SW480 (cell line): ENCODE measurements at regions not wholly inside any gene's neighbourhood (a gene's known extent, or its start where the extent isn't known, plus 50 kb on each side); places are given as distances from the start of the nearest gene placed in this dataset.
"Not testable (repeated sequence)": the region's sequence is repeated elsewhere in the genome, so short reads cannot be mapped to it uniquely, and the experiment has no call there.

Experiments used
- DNase-seq: peaks from one replicate; pipeline ENCODE4 v3.0.0-alpha.2; 2016; ENCODE audit warnings: low spot score

DNA sequence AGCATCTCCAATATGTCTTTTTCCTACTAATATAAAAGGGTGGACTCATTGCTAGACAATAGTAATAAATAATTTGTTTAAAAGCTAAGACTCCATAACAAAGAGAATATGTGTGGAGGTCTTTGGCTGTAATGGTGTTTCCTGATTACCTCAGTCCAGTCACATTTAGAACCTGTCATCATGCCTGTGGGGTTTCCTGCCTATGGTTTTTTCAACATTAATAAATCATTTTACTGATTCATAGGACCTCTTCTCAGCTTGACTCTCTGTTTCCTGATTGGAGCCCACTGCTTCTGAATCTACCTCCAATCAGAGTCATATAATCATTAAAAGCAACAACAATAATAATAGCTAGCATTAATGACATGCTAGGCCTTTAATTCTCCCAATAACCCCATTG, 52.4 kb upstream of the GNAI1 start:
- DNase-seq, result no peak

DNA sequence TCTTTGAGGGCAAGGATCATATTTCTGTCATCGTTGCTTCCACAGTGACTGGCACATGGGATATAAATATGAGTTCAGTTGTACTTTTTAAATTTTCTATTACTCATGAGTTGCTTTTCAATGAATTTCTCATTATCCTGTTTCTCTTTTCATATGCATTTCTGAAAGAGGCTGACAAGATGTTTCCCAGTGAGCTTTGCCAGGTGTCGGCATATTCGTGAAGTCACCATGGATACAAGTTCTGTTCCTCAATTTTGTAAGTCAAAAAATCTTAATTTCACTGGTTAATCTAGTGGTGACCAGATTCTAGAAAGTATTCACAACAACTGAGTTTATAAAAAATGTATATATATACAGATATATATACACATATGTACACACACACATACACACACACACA, 55.7 kb upstream of the GNAI1 start:
- DNase-seq, result no peak

DNA sequence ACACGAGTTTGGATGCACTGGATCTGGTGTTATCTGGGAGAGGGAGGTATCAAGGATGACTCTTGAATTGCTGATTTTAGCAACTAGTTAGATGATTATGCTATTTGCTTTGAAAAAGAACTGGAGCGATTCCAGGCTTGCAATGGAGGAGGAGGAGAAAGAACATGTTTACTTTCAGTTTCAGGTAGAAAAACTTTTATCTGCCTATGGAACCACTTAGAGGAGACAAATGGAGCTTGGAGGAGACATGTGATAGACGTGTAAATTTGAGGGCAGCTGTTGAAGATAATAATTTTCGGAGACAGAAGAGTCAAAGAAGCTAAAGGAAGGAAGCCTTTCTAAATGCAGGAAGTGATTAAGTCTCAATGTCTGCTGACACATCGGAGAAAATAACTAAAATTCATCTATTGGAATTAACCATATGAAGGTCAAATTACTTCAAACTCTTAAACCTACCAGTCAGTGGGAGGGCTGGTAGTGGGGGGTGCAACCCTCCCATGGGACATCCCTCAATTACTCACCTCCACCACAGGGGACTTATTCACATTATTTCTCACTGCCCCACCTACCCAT, 56.4 kb upstream of the GNAI1 start:
- no peak for DNase-seq

DNA sequence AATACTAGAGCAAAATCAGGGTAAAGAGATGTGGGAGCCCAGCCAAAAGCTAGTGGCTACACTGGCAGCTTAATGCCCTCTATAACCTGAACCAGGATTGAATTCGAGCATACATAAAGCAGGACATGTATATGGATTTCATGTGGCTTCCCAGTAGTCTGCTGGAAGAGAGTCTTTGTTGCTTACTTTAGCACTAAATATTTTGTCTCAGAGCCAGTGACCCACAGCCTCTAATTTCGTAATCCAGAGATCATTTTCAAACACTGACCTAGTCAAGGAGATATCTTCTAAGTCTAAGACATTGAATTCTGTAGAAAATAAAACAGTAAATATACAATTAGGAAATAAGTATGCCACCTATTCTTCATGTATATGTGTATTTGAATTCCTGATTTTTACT, 64.2 kb upstream of the GNAI1 start:
- DNase-seq, result no peak

DNA sequence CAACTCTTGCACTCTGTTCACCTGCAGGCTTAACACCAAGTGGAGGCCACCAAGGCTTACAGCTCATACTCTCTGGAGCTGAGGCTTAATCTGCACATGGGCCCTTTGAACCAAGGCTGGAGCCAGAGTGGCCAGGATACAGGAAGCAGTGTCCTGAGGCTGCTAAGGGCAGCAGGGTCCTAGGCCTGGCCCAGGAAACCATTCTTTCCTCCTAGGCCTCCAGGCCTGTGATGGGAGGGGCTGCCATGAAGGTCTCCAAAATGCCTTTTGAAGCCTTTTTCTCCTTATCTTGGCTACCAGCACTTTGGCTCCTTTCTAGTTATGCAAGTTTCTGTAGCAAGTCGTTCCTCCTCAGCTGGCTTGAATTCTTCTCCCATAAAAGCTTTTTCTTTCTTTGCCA, 68.0 kb upstream of the GNAI1 start:
- no peak for DNase-seq

DNA sequence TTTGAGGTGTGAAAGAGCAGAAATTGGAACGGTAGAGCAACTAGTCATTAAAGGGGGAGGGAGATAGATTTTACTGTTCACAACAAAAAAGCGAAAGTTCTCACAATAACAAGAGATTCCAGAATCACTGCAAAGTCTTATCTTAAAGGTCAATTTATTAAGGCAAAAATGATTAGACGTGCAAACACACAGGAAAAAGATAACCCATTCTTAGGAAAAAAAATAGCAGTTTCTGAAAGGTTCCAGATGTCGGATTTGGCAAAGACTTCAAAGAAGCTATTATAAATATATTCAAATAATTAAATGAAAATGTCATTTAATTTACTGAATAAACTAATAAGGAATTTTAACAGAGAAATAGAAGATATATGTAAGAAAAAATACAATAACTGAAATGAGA, 70.8 kb upstream of the GNAI1 start:
- no peak for DNase-seq

DNA sequence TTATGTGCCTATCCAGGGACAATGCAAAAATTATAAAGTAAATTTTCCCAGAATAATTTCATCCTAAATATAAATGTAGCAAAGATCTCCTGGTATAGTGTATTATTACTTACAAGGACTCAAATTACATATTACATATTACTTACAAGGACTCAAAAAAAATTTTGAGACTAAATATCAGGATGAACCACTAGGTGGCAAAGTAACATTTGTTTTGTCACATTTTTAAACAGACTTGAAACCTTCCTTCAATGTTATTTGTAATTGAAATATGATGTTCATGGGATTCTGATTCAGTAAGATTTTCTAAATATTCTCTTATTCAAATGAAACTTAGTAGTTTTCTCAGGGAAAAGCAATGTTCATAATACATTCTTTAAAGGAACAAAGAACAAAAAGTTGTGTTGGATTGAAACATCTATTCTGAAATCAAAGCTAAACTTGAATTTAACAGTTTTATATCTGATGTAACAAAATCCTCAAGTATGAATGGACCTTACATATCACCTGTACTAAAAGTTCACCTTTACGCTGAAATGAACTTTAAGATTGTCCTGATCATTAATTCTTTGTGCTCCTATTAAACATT, 74.3 kb upstream of the GNAI1 start:
- DNase-seq, result peak; percentile 67

DNA sequence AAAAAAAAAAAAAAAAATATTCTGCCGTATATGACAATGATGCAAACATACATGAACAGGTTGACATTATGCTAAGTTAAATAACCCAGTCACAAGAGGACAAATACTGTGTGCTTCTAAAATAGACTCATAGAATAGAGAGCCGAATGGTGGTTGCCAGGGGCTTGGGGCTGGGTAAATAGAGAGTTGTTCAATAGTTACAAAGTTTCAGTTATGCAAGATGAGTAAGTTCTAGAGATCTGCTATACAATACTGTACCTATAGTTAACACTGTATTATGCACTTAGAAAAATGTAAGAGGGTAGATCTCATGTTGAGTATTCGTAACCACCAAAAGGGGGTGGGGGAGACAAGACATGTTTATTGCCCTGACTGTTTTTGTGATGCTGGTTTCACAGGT, 77.1 kb upstream of the GNAI1 start:
- DNase-seq, result no peak

DNA sequence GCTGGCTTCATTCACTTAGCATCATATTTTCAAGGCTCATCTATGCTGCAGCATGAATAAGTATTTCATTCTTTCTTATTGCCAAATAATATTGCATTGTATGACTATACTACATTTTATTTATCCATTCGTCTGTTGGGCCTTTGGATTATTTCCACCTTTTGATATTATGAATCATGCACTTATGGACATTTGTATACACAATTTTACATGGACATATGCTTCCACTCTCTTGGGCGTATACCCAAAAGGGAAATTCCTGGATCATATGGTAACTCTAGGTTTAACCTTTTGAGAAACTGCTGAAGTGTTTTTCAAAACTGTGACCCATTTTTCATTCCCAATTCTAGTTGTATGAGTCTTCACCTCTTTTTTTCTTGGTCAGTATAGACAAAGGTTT, 80.3 kb upstream of the GNAI1 start:
- no peak for DNase-seq

DNA sequence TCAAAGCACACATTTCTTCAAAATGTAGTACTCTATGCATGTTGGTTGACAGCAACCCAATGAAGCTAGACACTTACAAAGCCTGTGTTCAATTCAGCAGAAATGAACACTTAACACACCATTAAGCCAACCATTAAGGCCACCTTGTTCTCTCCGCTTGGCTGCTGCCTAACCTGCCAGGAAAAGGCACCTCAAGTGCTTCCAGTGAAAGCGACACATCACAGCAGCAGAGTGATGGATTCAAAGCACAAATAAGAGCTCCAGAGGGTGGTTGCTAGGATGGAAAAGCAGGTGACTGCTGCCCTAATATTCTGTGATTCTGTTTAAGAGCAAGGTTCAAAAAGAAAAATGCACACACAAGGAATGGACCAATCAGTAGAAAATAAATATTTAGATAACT, 81.5 kb upstream of the GNAI1 start:
- DNase-seq, result no peak

DNA sequence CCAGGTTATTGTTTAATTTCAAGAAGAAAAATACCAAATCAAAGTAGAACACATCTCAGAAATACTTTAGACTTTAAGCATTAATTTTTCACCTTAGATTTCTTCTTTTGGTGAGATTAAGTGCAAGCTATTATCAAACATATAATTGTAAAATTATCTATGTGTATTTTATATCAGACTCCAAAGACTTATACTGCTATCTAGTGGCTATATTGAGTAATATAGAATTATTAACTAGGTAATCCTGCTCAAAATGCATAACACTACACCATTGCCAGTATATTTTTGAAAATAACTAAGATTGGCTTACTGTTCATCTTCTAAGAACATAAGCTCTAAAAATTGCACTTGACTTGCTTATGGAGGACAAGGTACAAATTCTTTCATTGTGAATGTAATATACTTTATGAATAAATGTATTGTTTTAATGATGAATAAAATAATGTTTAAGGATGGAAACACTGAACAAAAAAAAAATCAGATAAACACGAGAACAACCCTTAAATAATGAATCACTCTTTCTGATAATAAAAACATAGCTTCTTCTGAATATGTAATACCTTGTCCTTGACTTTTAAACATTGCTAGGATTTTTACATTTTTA, 86.7 kb upstream of the GNAI1 start:
- DNase-seq, result peak; percentile 60

DNA sequence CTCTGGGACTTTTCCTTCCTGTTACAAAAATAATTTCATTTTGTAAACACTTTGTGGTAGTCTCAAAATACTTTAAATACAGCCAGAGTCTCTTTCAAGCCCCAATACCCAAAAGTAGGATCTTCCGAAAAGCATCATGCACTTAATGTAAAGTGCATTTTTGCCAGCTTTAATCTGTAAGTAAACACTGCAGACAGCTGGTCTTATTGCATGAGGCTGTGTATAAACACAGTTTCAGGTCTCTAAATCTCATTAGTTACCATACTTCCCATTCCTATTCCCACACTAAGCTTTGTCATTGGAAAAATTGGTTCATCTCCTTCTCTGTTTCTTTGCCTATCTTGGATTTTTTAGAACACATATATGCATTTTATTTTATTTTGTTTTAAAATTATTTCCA, 87.6 kb upstream of the GNAI1 start:
- no peak for DNase-seq

DNA sequence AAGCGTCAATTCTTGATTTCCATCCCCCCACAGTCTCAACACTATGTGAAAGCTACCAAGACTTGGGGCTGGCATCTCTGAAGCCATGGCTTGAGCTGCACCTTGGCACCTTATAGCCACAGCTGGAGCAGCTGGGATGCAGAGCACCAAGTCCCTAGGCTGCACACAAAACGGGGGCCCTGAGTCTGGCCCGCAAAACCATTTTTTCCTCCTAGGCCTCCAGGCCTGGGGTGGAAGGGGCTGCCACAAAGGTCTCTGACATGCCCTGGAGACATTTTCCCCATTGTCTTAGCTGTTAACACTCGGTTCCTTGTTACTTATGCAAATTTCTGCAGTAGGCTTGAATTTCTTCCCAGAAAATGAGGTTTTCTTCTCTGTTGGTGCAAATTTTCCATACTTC, 89.8 kb upstream of the GNAI1 start:
- DNase-seq, result no peak

DNA sequence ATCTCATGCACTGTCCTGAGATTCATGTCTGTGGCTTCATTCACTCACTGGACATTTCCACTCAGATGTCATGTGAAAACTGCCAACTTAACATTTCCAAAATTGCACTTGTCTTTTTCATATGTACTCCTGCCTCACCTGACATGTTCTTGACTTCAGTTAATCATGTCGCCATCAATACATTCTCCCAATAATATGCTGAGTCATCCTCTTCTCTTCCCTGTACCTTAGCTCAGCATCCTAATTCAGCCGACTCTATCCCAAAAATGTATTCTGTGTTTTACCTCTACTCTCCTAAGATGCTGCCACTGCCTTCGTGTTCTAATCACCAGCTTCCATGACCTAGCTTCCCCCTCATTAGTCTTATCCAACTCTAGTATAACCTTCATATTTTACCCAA, 93.9 kb upstream of the GNAI1 start:
- no peak for DNase-seq

DNA sequence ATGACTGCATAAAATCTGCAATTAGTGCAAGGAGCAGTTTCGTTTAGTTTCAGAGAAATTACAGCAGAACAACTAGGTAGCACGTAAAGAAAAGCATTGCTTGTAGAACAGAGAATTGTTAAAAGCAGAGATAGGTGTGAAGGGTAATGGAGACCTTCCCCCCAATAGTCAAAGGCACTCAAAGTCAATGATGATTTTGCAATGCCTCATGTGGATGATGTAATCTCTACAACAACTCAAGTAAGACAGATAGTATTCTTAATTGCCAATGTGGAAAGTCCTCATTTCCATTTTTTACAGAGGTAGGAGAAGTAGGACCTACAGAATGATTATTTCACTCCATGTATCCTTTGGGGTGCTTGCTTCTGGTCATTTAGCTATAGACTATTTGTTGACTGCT, 94.3 kb upstream of the GNAI1 start:
- no peak for DNase-seq

DNA sequence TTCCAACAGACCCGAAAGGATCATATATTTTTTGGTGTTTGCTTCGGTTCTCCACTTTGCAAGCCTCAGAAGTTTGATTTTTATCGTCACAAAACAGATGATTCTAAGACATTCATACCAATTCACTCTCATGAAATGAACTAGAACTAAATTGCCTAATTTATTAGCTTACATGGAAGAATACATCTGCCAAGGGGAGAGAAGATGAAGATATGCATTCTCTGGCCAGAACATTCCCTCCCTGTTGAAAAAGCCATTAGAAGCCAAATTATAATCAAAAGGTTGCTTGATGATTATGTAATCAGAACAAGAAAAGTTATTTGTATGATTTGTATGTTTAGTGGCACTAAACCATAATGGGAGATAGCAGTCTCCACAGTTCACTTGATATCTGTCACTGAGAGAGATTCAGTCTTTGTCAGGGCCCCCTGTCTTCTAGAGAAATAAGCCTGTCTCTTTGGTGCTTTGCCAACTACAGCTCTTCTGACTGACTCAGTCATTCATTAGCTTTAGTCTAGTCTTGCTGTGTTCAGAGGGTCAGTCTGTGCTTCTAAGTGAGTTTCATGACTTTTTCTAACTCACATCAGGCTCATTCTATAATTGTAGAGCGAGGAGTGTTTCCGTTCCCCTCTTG, 95.3 kb upstream of the GNAI1 start:
- DNase-seq, result no peak

DNA sequence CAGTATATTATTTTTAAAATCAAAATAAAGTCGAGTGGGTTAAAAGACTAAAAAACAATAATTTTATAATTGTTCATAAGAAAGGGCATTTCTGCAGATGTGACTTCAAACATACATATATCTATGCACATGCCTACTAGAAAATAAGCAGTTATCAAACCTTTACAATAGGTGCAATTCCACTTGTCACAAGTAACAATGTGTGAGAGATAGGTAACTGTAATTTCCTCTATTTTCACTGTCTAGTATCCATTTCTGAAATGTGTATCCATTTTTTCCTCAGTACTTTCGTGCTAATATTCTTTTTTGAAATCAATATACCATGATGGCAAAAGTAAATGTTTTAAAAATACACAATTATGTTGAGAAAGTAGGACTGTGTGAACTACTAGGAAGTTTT, 96.9 kb upstream of the GNAI1 start:
- no peak for DNase-seq

DNA sequence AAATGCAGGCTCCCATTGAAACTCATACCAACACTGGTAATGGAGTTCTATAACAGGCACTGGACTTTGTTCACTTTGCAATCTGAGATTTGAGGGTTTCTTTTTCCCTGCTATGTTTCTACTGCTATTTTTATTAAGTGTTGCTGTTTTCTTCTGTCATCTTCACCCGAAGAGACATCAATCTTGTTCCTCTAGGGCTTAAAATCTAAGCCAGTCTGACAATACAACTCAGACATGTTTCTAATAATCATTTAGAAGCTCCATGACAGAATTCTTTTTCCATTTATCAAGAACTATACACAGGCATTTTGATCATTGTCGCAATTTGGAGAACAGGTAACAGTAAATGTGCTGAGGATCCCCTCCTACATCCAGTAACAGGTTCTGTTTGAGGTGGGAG, 98.5 kb upstream of the GNAI1 start:
- no peak for DNase-seq

DNA sequence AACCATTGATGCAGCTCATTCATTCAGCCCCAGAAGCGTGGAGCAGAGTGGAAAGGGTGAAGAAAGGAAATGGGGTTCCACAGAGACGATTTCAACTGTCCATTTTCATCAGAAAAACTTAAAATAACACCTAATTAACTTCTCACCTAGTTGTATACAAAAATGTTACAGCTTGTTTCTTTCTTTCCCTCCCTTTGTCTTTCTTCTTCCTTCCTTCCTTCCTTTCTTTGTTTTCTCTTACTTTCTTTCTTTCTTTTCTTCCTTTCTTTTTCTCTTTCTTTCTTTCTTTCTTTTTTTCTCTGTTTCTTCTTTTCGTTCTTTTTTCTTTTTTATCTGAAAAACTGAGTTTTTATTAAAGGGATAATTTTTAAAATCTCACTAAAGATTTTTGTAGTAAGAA, 105.9 kb upstream of the GNAI1 start:
- DNase-seq, result no peak

DNA sequence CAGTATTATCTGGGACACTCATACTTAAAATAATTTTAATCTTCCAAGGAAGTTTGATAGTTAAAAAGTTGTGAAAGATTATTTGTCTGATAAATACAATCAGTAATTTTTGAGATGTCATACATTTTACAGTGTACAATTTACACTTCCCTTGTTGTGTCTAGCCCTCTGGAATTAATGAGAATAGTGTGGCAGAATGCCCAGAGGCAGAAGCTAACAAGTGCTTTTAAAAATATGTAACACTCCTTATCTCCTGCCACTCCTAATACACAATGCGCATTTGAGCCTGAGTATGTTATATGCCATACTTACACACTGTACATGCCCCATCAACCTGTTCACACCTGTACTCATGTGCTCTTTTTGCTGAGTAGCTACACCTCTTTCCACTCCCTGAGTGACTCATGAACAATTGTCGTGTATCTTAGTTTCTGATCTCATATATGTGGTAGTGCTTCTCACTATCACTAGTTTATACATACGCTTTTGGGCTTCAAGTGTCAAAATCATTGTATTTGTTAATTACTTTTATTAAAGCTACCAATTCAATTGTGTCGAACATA, 106.9 kb upstream of the GNAI1 start:
- DNase-seq, result peak; percentile 23

DNA sequence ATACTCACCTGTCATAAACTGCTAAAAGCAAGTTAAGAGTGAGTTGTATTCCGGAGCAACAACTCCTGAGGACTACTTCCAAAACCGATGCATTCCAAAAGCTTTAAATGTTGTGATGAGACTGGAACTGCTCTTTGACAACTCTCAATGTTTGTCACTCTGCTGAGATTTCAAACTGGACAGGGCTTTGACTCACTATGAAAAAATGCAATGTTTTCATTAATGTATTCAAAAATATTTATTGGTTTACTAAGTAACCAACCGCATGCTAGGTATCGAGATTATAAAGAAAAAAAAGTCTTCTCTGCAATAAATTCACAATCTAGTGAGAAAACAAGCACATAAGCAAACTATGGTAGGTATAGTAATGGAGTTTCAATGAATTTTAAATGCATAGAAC, 107.9 kb upstream of the GNAI1 start:
- DNase-seq, result no peak

DNA sequence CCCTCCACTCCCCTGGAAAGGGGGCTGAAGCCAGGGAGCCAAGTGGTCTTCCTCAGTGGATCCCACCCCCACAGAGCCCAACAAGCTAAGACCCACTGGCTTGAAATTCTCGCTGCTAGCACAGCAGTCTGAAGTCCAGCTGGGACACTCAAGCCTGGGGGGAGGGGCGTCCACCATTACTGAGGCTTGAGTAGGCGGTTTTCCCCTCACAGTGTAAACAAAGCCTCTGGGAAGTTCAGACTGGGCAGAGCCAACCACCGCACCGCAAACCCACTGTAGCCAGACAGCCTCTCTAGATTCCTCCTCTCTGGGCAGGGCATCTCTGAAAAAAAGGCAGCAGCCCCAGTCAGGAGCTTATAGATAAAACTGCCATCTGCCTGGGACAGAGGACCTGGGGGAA, 114.4 kb upstream of the GNAI1 start:
- not testable (repeated sequence) for DNase-seq

DNA sequence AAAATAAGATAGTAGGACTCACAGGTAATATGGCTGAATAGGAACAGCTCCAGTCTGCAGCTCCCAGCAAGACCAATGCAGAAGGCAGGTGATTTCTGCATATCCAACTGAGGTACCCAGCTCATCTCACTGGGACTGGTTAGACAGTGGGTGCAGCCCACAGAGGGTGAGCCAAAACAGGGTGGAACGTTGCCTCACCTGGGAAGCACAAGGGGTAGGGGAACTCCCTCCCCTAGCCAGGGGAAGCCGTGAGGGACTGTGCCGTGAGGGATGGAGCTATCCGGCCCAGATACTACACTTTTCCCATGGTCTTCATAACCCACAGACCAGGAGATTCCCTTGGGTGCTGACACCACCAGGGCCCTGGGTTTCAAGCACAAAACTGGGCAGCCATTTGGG, 114.8 kb upstream of the GNAI1 start:
- DNase-seq, result not testable (repeated sequence)
